OCI-LY1 (cell line): ENCODE measurements at regions not wholly inside any gene's neighbourhood (a gene's known extent, or its start where the extent isn't known, plus 50 kb on each side); places are given as distances from the start of the nearest gene placed in this dataset.
"Not testable (repeated sequence)": the region's sequence is repeated elsewhere in the genome, so short reads cannot be mapped to it uniquely, and the experiment has no call there.

Experiments
- EZH2 ChIP-seq: fragments of 200-600 bp; sonication (generic), shearing (Covaris generic); IDR thresholded peaks from 2 replicates; pipeline ENCODE4 v1.8.0; 2017; ENCODE audit warnings: borderline replicate concordance, mixed run types, mild to moderate bottlenecking, antibody characterized with exemption, low read length, moderate library complexity, mixed read lengths
- TF ChIP-seq, protein P1 (sequence below): fragments of 200-600 bp; sonication (generic), shearing (Covaris generic); IDR thresholded peaks from 2 replicates; pipeline ENCODE4 v1.5.1; 2017; ENCODE audit warnings: mild to moderate bottlenecking, antibody characterized with exemption, low read length, moderate library complexity, mixed read lengths

DNA sequence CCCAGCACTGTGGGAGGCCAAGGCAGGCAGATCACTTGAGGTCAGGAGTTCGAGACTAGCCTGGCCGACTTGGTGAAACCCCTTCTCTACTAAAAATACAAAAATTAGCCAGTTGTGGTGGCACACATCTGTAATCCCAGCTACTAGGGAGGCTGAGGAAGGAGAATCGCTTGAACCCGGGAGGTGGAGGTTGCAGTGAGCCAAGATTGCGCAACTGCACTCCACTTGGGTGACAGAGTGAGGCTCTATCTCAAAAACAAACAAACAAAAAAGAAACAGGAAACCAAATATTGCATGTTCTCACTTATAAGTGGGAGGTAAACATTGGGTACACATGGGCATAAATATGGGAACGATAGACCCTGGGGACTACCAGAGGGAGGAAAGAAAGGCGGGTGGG, 94.7 kb upstream of the NEDD4L start:
- TF ChIP-seq, protein P1, sequence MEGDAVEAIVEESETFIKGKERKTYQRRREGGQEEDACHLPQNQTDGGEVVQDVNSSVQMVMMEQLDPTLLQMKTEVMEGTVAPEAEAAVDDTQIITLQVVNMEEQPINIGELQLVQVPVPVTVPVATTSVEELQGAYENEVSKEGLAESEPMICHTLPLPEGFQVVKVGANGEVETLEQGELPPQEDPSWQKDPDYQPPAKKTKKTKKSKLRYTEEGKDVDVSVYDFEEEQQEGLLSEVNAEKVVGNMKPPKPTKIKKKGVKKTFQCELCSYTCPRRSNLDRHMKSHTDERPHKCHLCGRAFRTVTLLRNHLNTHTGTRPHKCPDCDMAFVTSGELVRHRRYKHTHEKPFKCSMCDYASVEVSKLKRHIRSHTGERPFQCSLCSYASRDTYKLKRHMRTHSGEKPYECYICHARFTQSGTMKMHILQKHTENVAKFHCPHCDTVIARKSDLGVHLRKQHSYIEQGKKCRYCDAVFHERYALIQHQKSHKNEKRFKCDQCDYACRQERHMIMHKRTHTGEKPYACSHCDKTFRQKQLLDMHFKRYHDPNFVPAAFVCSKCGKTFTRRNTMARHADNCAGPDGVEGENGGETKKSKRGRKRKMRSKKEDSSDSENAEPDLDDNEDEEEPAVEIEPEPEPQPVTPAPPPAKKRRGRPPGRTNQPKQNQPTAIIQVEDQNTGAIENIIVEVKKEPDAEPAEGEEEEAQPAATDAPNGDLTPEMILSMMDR, result not testable (repeated sequence)
- TF ChIP-seq EZH2, result not testable (repeated sequence)
